Neuron (in vitro differentiated cells): ENCODE measurements at regions not wholly inside any gene's neighbourhood (a gene's known extent, or its start where the extent isn't known, plus 50 kb on each side); places are given as distances from the start of the nearest gene placed in this dataset.
"Not testable (repeated sequence)": the region's sequence is repeated elsewhere in the genome, so short reads cannot be mapped to it uniquely, and the experiment has no call there.

Experiments used
- H2AFZ ChIP-seq: one replicate; pipeline ENCODE4 v1.6.1; 2013; ENCODE audit warnings: low read depth, mild to moderate bottlenecking, inconsistent platforms, low read length, moderate library complexity
- H3K27me3 ChIP-seq: one replicate; pipeline ENCODE4 v1.6.1; 2013; ENCODE audit warnings: low read length; ENCODE audit not compliant: insufficient read depth
- H3K36me3 ChIP-seq: one replicate; pipeline ENCODE4 v1.6.1; 2013; ENCODE audit warnings: low read length; ENCODE audit not compliant: insufficient read depth
- H3K4me1 ChIP-seq: one replicate; pipeline ENCODE4 v1.6.1; 2013; ENCODE audit warnings: low read length; ENCODE audit not compliant: insufficient read depth
- H3K4me3 ChIP-seq: 2 replicates; pipeline ENCODE4 v1.5.1; 2013; ENCODE audit warnings: mild to moderate bottlenecking, low read length, moderate library complexity
- H3K9me3 ChIP-seq: one replicate; pipeline ENCODE4 v1.6.1; 2013; ENCODE audit warnings: low read length

DNA sequence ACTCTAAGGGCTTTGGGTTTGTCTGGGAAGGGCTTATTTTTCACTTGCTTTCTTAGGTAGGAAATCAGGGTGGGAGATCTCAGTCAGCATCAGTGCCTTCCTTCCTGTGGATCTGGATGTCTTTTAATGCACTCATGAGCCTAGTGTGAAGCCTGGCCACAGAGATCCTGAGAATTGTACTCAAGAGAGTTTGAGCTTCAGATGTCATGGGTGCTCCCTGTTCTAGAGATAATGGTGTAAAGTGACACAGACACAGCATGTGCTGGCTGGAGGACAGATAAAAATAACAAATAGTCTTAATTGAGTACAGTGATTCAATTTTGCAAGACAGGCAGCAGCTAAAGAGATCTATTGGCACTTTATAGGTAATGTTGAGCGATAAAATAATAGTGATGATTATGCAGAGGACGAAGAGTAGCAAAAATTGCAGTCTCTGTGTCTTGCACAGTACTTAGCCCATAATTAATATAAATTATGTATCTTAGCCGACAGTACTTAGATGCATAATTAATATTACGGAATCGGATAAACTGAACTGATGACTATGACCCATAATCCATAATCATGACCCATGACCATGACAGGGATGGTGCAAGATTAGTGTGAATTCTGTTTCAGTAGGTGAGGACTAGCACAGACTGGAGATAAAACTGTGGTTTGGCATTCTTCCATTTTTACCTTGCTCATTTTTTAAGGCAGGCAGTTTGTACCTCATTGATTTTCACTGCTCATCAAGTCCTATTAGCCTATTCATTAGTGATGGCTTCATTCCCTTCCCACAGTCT is 408.7 kb upstream of the PIK3R1 start:
- H2AFZ ChIP-seq, result no peak overlapping the region
- no peaks in the 10 kb centered on the region for H3K9me3 ChIP-seq
- H3K4me3 ChIP-seq, result no peak overlapping the region
- no peaks in the 10 kb centered on the region for H3K36me3 ChIP-seq
- no peaks in the 10 kb centered on the region for H3K27me3 ChIP-seq
- H3K4me1 ChIP-seq, result peaks cover 9% of the 10 kb centered on the region

DNA sequence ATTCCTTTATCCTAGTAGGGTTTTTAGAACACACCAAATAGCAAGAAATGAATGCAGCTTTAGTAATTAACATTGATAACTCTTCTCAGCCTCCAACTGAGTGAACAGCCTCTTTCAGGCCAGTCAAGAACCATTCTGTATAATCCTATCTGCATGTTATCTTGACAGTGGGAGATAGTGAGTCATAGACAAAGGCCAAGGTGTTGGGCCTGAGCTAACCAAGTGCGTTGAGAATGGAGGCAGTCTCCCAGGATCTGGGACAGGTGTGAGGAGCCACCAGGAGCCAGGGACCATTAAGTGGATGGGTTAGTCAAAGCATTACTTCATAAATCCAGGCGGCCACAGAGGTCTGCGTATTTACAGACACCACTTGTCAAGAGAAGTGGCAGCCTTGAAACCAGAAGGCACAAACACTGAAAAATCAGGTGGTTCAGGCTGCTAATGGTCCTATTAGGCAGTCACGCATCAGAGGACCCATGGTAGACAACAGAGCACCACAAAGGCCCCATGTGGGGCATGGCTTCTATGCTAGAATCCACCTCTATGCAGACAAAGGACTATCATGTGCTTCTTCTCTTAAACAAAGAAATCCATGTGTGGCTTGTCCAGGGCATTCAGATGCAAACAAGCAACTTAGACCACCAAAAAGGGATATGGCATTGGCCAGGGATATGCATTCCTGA is 409.7 kb upstream of the PIK3R1 start:
- H3K27me3 ChIP-seq, result no peaks in the 10 kb centered on the region
- no peaks in the 10 kb centered on the region for H3K36me3 ChIP-seq
- no peak overlapping the region for H2AFZ ChIP-seq
- no peak overlapping the region for H3K4me3 ChIP-seq
- H3K9me3 ChIP-seq, result no peaks in the 10 kb centered on the region
- H3K4me1 ChIP-seq, result peaks cover 9% of the 10 kb centered on the region

DNA sequence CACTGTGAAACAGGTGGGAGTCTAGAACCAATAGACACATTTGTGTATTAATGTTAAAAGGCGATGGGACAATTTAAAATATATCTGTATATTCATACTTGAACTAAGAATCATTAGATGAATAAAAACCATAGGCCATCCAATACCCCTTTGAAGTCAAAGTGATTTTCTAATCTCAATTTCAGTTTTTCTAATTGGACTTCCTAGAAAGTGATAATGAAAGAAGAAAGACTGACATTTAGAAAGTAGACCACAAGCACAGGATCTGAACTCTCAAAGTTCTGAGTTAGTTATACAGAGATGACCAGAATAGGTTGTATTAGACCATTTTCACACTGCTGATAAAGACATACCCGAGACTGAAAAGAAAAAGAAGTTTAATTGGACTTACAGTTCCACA is 412.8 kb upstream of the PIK3R1 start:
- H3K36me3 ChIP-seq, result no peaks in the 10 kb centered on the region
- peaks cover 9% of the 10 kb centered on the region for H3K4me1 ChIP-seq
- H3K27me3 ChIP-seq, result no peaks in the 10 kb centered on the region
- H2AFZ ChIP-seq, result no peak overlapping the region
- H3K9me3 ChIP-seq, result no peaks in the 10 kb centered on the region
- H3K4me3 ChIP-seq, result no peak overlapping the region

DNA sequence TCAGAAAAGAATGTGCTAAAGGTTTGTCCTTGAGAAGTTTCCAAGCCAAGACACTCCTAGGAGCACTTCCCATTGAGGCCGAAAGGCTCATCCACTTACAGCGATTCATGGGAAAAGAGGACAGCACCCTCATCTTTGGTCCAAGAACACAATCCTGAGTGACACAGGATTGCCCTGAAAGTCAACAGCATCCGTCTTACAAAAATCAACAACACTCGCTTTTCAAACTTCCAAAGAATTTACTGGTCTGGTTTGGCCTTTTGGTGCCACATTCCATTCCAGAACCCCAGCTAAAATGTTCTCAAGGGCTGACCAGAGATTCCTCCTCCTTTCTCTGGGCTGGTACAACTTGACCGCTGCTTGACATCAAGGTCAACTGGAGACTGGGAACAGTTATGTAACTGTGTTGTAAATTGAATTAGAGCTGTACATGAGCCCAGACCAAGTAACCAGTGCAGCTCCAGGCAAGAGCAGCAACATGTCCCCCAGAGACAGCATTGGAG is 415.8 kb upstream of the PIK3R1 start:
- H3K36me3 ChIP-seq, result no peaks in the 10 kb centered on the region
- no peak overlapping the region for H2AFZ ChIP-seq
- H3K4me3 ChIP-seq, result no peak overlapping the region
- H3K9me3 ChIP-seq, result no peaks in the 10 kb centered on the region
- no peaks in the 10 kb centered on the region for H3K4me1 ChIP-seq
- no peaks in the 10 kb centered on the region for H3K27me3 ChIP-seq

DNA sequence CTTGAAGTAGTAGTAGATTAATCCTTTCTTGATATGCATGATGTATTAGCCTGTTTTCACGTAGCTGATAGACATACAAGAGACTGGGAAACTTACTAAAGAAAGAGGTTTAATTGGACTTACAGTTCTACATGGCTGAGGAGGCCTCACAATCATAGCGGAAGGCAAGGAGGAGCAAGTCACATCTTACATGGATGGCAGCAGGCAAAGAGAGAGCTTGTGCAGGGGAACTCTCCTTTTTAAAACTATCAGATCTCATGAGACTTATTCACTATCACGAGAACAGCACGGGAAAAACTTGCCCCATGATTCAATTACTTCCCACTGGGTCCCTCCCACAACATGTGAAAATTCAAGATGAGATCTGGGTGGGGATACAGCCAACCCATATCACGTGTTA is 417.1 kb upstream of the PIK3R1 start:
- not testable (repeated sequence) for H3K36me3 ChIP-seq, H3K4me3 ChIP-seq, H2AFZ ChIP-seq, H3K9me3 ChIP-seq, H3K4me1 ChIP-seq, H3K27me3 ChIP-seq

DNA sequence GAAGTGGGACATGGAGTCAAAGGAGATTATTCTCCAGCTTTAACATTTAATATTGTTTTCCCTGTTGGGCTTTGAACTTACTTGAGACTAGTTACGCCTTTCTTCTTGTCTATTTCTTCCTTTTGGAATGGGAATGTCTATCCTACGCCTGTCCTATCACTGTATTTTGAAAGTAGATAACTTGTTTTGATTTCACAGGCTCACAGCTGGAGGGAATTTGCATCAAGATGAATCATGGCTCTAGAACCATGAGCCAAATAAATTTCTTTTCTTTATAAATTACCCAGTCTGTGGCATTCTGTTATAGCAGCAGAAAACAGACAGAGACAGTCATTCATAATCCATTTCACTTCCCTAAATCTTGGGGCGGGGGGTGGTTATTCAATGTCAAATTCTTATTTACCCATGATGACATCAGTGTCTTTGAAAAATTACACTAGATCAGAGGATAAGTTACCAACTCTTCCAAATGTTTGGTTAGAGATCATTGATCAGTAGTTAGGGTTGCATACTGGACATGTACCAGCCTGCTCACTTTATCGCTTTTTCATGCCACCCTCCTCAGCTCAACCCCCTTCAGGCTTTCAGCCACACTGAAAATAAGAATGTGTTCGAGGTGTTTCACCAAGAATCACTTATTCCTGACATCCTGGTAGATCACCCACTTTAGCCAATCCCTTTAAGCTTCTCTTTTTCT is 419.6 kb upstream of the PIK3R1 start:
- Histone ChIP-seq H3K27me3 (no peaks in the 10 kb centered on the region), H3K36me3 (no peaks in the 10 kb centered on the region), H3K4me3 (no peak overlapping the region), H2AFZ (no peak overlapping the region), H3K9me3 (no peaks in the 10 kb centered on the region), H3K4me1 (no peaks in the 10 kb centered on the region)

DNA sequence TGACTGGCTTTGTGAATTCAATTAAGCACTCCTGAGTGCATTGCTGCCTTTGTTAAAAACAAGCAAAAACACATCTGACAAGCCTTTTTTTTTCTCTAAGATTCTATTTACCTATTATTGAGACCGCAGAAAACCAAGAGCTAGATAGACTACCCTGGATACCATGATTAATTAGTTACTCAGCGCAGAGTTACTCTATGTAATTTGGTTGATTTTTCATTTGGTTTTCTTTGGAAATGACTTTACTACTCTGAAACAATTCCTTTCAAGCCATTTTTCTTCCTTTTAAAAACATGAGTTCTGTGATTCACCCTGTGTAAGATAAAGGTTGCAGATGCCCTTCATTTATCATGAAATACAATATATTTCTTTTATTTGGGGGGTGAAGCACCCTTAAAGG is 421.6 kb upstream of the PIK3R1 start:
- no peaks in the 10 kb centered on the region for H3K36me3 ChIP-seq
- H2AFZ ChIP-seq, result no peak overlapping the region
- no peak overlapping the region for H3K4me3 ChIP-seq
- H3K4me1 ChIP-seq, result no peaks in the 10 kb centered on the region
- no peaks in the 10 kb centered on the region for H3K27me3 ChIP-seq
- H3K9me3 ChIP-seq, result no peaks in the 10 kb centered on the region

DNA sequence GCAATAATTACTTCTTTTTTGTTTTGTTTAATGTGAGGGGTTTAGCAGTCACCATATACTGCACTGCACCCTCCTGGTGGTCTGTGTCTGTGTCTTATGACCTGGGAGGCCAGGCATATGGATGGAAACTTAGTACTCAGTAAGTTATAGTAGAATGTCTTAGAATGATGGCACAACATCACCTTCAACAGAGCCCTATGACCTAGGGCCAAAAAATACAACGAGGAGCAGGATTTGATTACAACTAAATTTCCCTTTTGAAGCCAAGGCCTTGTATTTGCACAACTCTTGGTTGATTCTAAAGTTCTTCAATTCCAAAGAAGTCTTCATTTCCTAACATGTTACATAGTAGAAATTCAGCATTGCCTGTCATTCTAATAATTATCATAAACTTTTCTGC is 422.1 kb upstream of the PIK3R1 start:
- H2AFZ ChIP-seq, result no peak overlapping the region
- H3K4me1 ChIP-seq, result no peaks in the 10 kb centered on the region
- no peaks in the 10 kb centered on the region for H3K9me3 ChIP-seq
- H3K27me3 ChIP-seq, result no peaks in the 10 kb centered on the region
- H3K36me3 ChIP-seq, result no peaks in the 10 kb centered on the region
- no peak overlapping the region for H3K4me3 ChIP-seq

DNA sequence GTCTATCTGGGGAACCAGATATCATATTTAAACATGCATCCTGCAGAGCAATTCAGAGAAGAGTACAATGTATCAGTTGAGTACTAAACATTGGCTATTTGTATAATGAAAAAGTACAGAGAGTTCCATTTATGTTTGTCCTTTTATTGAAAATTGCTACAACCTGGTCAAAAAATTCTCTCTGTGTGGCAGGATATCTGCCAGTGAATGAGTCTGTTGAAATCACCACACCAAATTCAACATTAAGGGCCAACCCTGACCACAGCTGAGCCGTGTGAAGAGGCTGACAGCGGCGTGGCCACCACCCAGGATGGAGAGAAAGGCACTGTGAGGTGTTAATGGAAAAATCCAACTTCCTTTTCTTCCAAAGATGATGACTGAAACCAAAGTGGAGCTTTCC is 422.7 kb upstream of the PIK3R1 start:
- no peaks in the 10 kb centered on the region for H3K27me3 ChIP-seq
- H3K4me1 ChIP-seq, result no peaks in the 10 kb centered on the region
- no peak overlapping the region for H3K4me3 ChIP-seq
- H3K36me3 ChIP-seq, result no peaks in the 10 kb centered on the region
- H3K9me3 ChIP-seq, result no peaks in the 10 kb centered on the region
- no peak overlapping the region for H2AFZ ChIP-seq

DNA sequence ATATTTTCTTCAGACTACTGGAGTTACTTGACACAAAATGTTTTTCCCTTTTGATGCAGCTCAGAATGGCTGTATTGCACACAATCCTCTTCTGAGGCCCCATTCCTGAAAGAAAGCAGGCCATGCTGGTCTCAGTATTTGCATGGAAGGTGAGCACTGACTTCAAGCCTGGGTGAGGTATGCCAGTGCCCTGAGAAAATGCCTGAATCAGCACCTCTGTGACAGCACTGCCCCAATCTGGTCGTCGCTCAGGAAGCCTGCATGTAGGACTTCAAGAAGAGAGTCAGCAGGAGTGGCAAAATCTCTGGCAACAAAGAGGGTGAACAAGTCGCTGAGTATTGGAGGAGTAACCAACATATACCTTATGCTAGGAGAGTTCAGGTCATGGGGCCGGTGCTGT is 425.2 kb upstream of the PIK3R1 start:
- Histone ChIP-seq H3K4me1 (no peaks in the 10 kb centered on the region), H3K4me3 (no peak overlapping the region), H2AFZ (no peak overlapping the region), H3K9me3 (no peaks in the 10 kb centered on the region), H3K27me3 (no peaks in the 10 kb centered on the region), H3K36me3 (no peaks in the 10 kb centered on the region)

DNA sequence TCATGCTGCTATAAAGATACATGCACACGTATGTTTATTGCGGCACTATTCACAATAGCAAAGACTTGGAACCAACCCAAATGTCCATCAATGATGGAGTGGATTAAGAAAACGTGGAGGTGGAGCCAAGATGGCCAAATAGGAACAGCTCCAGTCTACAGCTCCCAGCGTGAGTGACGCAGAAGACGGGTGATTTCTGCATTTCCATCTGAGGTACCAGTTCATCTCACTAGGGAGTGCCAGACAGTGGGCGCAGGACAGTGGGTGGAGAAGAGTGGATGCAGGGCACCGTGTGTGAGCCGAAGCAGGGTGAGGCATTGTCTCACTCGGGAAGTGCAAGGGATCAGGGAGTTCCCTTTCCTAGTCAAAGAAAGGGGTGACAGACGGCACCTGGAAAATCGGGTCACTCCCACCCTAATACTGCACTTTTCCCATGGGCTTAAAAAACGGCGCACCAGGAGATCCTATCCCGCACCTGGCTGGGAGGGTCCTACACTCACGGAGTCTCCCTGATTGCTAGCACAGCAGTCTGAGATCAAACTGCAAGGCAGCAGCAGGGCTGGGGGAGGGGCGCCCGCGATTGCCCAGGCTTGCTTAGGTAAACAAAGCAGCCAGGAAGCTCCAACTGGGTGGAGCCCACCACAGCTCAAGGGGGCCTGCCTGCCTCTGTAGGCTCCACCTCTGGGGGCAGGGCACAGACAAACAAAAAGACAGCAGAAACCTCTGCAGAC is 435.5 kb upstream of the PIK3R1 start:
- H2AFZ ChIP-seq, H3K36me3 ChIP-seq, H3K27me3 ChIP-seq, H3K4me1 ChIP-seq, H3K4me3 ChIP-seq, H3K9me3 ChIP-seq: not testable (repeated sequence)

DNA sequence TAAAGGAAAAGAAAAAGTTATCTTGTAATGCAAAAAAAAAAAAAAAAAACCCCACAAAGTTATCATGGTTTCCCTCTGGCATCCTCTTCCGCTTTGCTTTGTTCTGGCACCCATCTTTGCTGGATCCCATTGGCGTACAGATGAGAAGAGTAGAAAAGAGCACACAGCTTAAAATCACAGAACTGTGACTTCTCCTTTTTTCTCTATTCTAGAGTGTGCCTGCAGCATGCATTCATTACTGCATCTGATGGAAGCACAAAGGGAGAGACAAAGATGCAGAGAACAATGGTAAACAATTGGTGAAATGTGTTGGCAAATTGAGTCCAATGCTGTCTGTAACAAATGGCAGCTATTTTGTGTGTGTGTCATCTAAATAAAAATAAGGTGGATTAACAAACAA is 440.8 kb upstream of the PIK3R1 start:
- Histone ChIP-seq H3K4me1 (peaks cover 17% of the 10 kb centered on the region), H3K4me3 (no peak overlapping the region), H3K9me3 (no peaks in the 10 kb centered on the region), H2AFZ (peak overlapping the region; percentile 51), H3K27me3 (no peaks in the 10 kb centered on the region), H3K36me3 (no peaks in the 10 kb centered on the region)

DNA sequence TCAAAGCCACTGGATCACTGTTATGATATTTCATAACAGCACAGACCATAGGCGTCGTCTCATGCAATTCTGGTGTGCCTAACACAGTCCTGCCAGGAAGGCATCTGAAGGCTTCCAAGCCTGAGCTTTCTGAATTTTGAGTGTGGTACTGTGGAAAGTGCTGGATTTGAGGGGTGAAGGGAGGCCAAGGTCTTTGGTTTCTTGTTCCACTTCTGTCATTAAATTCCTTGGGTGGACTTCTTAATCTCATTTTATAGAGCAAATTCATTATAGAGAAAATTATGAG is 441.3 kb upstream of the PIK3R1 start:
- no peak overlapping the region for H3K4me3 ChIP-seq
- peaks cover 17% of the 10 kb centered on the region for H3K4me1 ChIP-seq
- H3K36me3 ChIP-seq, result no peaks in the 10 kb centered on the region
- H3K9me3 ChIP-seq, result no peaks in the 10 kb centered on the region
- H3K27me3 ChIP-seq, result no peaks in the 10 kb centered on the region
- no peak overlapping the region for H2AFZ ChIP-seq
